Suppressor macrophage treated with lipopolysaccharide for 4 hours (primary cell): ENCODE measurements at regions not wholly inside any gene's neighbourhood (a gene's known extent, or its start where the extent isn't known, plus 50 kb on each side); places are given as distances from the start of the nearest gene placed in this dataset.

Experiments used
- DNase-seq: peaks from one replicate; pipeline ENCODE4 v3.0.0-alpha.2; 2020

GRCh38 chr6:51335543-51335942 lies 516.9 kb downstream of the TFAP2B start:
- no peak for DNase-seq

- no peak for DNase-seq
These were observed 517.5 kb downstream of the TFAP2B start for GRCh38 chr6:51336185-51336584.

- DNase-seq: no peak
These were observed 518.6 kb downstream of the TFAP2B start for GRCh38 chr6:51337277-51337676.

GRCh38 chr6:51339108-51339507 lies 520.4 kb downstream of the TFAP2B start:
- no peak for DNase-seq

GRCh38 chr6:51339728-51340127 lies 521.1 kb downstream of the TFAP2B start:
- DNase-seq: no peak

- no peak for DNase-seq
These were observed 523.7 kb downstream of the TFAP2B start for GRCh38 chr6:51342393-51342792.

GRCh38 chr6:51349857-51350256 lies 531.2 kb downstream of the TFAP2B start:
- no peak for DNase-seq

- DNase-seq: peak; percentile 54
These were observed 531.7 kb downstream of the TFAP2B start for GRCh38 chr6:51350308-51350904.

GRCh38 chr6:51352506-51353029 lies 533.9 kb downstream of the TFAP2B start:
- no peak for DNase-seq

GRCh38 chr6:51360287-51360686 lies 541.6 kb downstream of the TFAP2B start:
- no peak for DNase-seq

- DNase-seq: no peak
These were observed 546.9 kb downstream of the TFAP2B start for GRCh38 chr6:51365566-51365965.

GRCh38 chr6:51369485-51369884 lies 550.8 kb downstream of the TFAP2B start:
- DNase-seq: no peak

- DNase-seq: no peak
These were observed 564.2 kb downstream of the TFAP2B start for GRCh38 chr6:51382847-51383246.

- no peak for DNase-seq
These were observed 566.1 kb downstream of the TFAP2B start for GRCh38 chr6:51384736-51385135.

- DNase-seq: no peak
These were observed 567.7 kb downstream of the TFAP2B start for GRCh38 chr6:51386347-51386836.

GRCh38 chr6:51387907-51388306 lies 569.2 kb downstream of the TFAP2B start:
- no peak for DNase-seq

- DNase-seq: no peak
These were observed 575.4 kb downstream of the TFAP2B start for GRCh38 chr6:51394061-51394460.

- no peak for DNase-seq
These were observed 577.9 kb downstream of the TFAP2B start for GRCh38 chr6:51396583-51396982.

- no peak for DNase-seq
These were observed 579.5 kb downstream of the TFAP2B start for GRCh38 chr6:51398064-51398705.

GRCh38 chr6:51398793-51399192 lies 580.1 kb downstream of the TFAP2B start:
- DNase-seq: no peak

- no peak for DNase-seq
These were observed 591.8 kb downstream of the TFAP2B start for GRCh38 chr6:51410453-51410852.

GRCh38 chr6:51411496-51412125 lies 592.9 kb downstream of the TFAP2B start:
- no peak for DNase-seq

- DNase-seq: no peak
These were observed 595.7 kb downstream of the TFAP2B start for GRCh38 chr6:51414361-51414760.

GRCh38 chr6:51415501-51415900 lies 596.8 kb downstream of the TFAP2B start:
- DNase-seq: no peak
